Left lung (tissue), 4 donors: ENCODE measurements at regions not wholly inside any gene's neighbourhood (a gene's known extent, or its start where the extent isn't known, plus 50 kb on each side); places are given as distances from the start of the nearest gene placed in this dataset.

ENCODE experiments used
- ATAC-seq: fragments of 200-7000 bp; cut with Tn5 transposase; one replicate; pipeline ENCODE4 v1.9.1; 2020; ENCODE audit warnings: moderate library complexity
- DNase-seq, 4 donors: peaks; one replicate each; pipeline ENCODE4 v3.0.0-alpha.2; 2013 to 2020
- H3K27ac ChIP-seq, 2 donors: fragments of 200-600 bp; sonication (generic) in 1 of 2; one replicate each; pipeline versions ENCODE4 v1.5.0 to v1.8.0; 2020 to 2021
- H3K27me3 ChIP-seq, 2 donors: fragments of 200-600 bp; sonication (generic) in 1 of 2; one replicate each; pipeline versions ENCODE4 v1.5.0 to v1.8.0; 2020 to 2021
- H3K36me3 ChIP-seq, 2 donors: fragments of 200-600 bp; sonication (generic) in 1 of 2; one replicate each; pipeline versions ENCODE4 v1.5.0 to v1.8.0; 2020 to 2021
- H3K4me1 ChIP-seq, 2 donors: fragments of 200-600 bp; one replicate each; pipeline ENCODE4 v1.8.0; 2021
- H3K4me3 ChIP-seq, 2 donors: fragments of 200-600 bp; sonication (generic) in 1 of 2; one replicate each; pipeline versions ENCODE4 v1.5.0 to v1.8.0; 2020 to 2021; ENCODE audit warnings: mild to moderate bottlenecking in 1 of 2
- H3K9me3 ChIP-seq, 2 donors: fragments of 200-600 bp; sonication (generic) in 1 of 2; one replicate each; pipeline versions ENCODE4 v1.5.0 to v1.8.0; 2020 to 2021
- intact Hi-C, 2 donors: fragments of 100-400 bp; cut with DNase I; formaldehyde crosslinking; loops; one replicate each; pipeline versions ENCODE4 v1.11.2 to v1.14.2; 2022
- TF ChIP-seq, protein P1 (sequence below), 2 donors: fragments of 200-600 bp; sonication (generic) in 1 of 2; IDR thresholded peaks; one replicate each; pipeline versions ENCODE4 v1.5.0 to v1.8.0; 2021; ENCODE audit warnings: antibody characterized with exemption in 2 of 2
- donor health status: DM: no; HTN: yes; CAD: no.
- donor health status: DM: no; HTN: no; CAD: no.

GRCh38 chr20:39161900-39162299, 199.8 kb downstream of the DHX35 start:
- Histone ChIP-seq H3K27ac (no peak overlapping the region), H3K9me3 (no peaks in the 10 kb centered on the region), H3K4me3 (no peak overlapping the region), H3K4me1 (no peaks in the 10 kb centered on the region), H3K36me3 (no peaks in the 10 kb centered on the region), H3K27me3 (peaks cover 0 to 4% of the 10 kb centered on the region in 2 donors)
- DNase-seq (no peak), ATAC-seq (no peak)
- intact Hi-C loops: no loop called here
- TF ChIP-seq, protein P1, sequence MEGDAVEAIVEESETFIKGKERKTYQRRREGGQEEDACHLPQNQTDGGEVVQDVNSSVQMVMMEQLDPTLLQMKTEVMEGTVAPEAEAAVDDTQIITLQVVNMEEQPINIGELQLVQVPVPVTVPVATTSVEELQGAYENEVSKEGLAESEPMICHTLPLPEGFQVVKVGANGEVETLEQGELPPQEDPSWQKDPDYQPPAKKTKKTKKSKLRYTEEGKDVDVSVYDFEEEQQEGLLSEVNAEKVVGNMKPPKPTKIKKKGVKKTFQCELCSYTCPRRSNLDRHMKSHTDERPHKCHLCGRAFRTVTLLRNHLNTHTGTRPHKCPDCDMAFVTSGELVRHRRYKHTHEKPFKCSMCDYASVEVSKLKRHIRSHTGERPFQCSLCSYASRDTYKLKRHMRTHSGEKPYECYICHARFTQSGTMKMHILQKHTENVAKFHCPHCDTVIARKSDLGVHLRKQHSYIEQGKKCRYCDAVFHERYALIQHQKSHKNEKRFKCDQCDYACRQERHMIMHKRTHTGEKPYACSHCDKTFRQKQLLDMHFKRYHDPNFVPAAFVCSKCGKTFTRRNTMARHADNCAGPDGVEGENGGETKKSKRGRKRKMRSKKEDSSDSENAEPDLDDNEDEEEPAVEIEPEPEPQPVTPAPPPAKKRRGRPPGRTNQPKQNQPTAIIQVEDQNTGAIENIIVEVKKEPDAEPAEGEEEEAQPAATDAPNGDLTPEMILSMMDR (IDR thresholded peaks at IDR 0.05): no peak

GRCh38 chr20:39155971-39156370, 193.8 kb downstream of the DHX35 start:
- Histone ChIP-seq H3K27ac (no peak overlapping the region), H3K9me3 (no peaks in the 10 kb centered on the region), H3K4me3 (no peak overlapping the region), H3K36me3 (no peaks in the 10 kb centered on the region), H3K4me1 (no peaks in the 10 kb centered on the region), H3K27me3 (peaks cover 0 to 21% of the 10 kb centered on the region in 2 donors)
- intact Hi-C loops: no loop called here
- no peak for ATAC-seq
- TF ChIP-seq, protein P1 (IDR thresholded peaks at IDR 0.05): no peak
- DNase-seq: no peak

DNA sequence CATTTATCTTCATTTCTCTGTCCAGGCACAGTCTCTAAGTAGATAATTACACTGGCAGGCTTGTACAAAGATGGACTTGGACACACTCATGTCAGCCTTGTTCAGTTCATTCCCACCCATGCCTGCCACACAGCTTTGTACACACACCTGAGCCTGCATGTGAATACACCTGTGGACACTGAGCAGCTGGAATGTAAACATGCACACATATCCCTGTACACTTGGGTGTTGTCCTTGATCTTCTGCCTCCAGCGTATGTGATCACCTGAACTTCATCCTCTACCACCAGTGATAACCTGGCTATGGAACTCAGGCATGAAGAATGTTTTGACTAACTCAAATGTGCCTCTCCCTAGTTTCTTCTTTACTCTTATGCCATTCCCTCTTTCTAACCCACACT, 190.6 kb downstream of the DHX35 start:
- ATAC-seq (no peak), DNase-seq (no peak)
- TF ChIP-seq, protein P1 (IDR thresholded peaks at IDR 0.05): no peak
- no peaks in the 10 kb centered on the region for H3K4me1 ChIP-seq
- no peak overlapping the region for H3K4me3 ChIP-seq
- peaks cover 0 to 21% of the 10 kb centered on the region in 2 donors for H3K27me3 ChIP-seq
- H3K36me3 ChIP-seq: no peaks in the 10 kb centered on the region
- intact Hi-C loops: no loop called here
- no peaks in the 10 kb centered on the region for H3K9me3 ChIP-seq
- no peak overlapping the region for H3K27ac ChIP-seq

- ATAC-seq (no peak), DNase-seq (no peak)
- H3K27ac ChIP-seq: no peak overlapping the region
- H3K4me1 ChIP-seq: no peaks in the 10 kb centered on the region
- H3K27me3 ChIP-seq: peaks cover 0 to 19% of the 10 kb centered on the region in 2 donors
- TF ChIP-seq, protein P1 (IDR thresholded peaks at IDR 0.05): no peak
- no peaks in the 10 kb centered on the region for H3K36me3 ChIP-seq
- intact Hi-C loops: no loop called here
- no peak overlapping the region for H3K4me3 ChIP-seq
- no peaks in the 10 kb centered on the region for H3K9me3 ChIP-seq
Measured at GRCh38 chr20:39152126-39152525, 190.0 kb downstream of the DHX35 start.

GRCh38 chr20:39150501-39150900, 188.4 kb downstream of the DHX35 start:
- Histone ChIP-seq H3K27me3 (peaks cover 0 to 3% of the 10 kb centered on the region in 2 donors), H3K36me3 (no peaks in the 10 kb centered on the region), H3K9me3 (no peaks in the 10 kb centered on the region), H3K4me1 (no peaks in the 10 kb centered on the region), H3K27ac (no peak overlapping the region), H3K4me3 (no peak overlapping the region)
- ATAC-seq (no peak), DNase-seq (no peak)
- intact Hi-C loops: no loop called here
- TF ChIP-seq, protein P1 (IDR thresholded peaks at IDR 0.05): no peak
